ENCODE measurements at regions not wholly inside any gene's neighbourhood (a gene's known extent, or its start where the extent isn't known, plus 50 kb on each side); places are given as distances from the start of the nearest gene placed in this dataset.

GRCh38 chr2:224286923-224287322 lies 115.0 kb downstream of the FAM124B start:
- H3K36me3 ChIP-seq (replicated peaks; ENCODE audit: insufficient read depth, low read depth): no peaks in the 10 kb centered on the region
- no peaks in the 10 kb centered on the region for H3K9me2 ChIP-seq (replicated peaks; ENCODE audit: insufficient read depth)
- DNase-seq (ENCODE audit: low spot score): no peak
- no peak overlapping the region for H3K4me2 ChIP-seq
- H4K20me1 ChIP-seq (ENCODE audit: insufficient read depth, poor library complexity, severe bottlenecking): no peaks in the 10 kb centered on the region
- no peak overlapping the region for H3K4me3 ChIP-seq
- no peaks in the 10 kb centered on the region for H3K9me3 ChIP-seq (ENCODE audit: low read depth)
- H3K79me2 ChIP-seq: no peaks in the 10 kb centered on the region
- TF ChIP-seq EZH2phosphoT487 (IDR thresholded peaks at IDR 0.05; ENCODE audit: low read depth, severe bottlenecking, unreplicated experiment) (no peak), EZH2 (IDR thresholded peaks at IDR 0.05; ENCODE audit: borderline replicate concordance) (no peak)
- TF ChIP-seq, protein P1, sequence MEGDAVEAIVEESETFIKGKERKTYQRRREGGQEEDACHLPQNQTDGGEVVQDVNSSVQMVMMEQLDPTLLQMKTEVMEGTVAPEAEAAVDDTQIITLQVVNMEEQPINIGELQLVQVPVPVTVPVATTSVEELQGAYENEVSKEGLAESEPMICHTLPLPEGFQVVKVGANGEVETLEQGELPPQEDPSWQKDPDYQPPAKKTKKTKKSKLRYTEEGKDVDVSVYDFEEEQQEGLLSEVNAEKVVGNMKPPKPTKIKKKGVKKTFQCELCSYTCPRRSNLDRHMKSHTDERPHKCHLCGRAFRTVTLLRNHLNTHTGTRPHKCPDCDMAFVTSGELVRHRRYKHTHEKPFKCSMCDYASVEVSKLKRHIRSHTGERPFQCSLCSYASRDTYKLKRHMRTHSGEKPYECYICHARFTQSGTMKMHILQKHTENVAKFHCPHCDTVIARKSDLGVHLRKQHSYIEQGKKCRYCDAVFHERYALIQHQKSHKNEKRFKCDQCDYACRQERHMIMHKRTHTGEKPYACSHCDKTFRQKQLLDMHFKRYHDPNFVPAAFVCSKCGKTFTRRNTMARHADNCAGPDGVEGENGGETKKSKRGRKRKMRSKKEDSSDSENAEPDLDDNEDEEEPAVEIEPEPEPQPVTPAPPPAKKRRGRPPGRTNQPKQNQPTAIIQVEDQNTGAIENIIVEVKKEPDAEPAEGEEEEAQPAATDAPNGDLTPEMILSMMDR (IDR thresholded peaks at IDR 0.05; ENCODE audit: poor library complexity): no peak
- peaks cover 3% of the 10 kb centered on the region for H3K4me1 ChIP-seq (ENCODE audit: insufficient read depth)
- H3K27ac ChIP-seq: no peak overlapping the region
- peaks cover 3% of the 10 kb centered on the region for H3K27me3 ChIP-seq
- WGBS (ENCODE audit: low lambda C conversion rate, missing lambda C conversion rate): 67% methylated on average over 2 of the region's 2 CpGs
- no peak overlapping the region for H2AFZ ChIP-seq

DNA sequence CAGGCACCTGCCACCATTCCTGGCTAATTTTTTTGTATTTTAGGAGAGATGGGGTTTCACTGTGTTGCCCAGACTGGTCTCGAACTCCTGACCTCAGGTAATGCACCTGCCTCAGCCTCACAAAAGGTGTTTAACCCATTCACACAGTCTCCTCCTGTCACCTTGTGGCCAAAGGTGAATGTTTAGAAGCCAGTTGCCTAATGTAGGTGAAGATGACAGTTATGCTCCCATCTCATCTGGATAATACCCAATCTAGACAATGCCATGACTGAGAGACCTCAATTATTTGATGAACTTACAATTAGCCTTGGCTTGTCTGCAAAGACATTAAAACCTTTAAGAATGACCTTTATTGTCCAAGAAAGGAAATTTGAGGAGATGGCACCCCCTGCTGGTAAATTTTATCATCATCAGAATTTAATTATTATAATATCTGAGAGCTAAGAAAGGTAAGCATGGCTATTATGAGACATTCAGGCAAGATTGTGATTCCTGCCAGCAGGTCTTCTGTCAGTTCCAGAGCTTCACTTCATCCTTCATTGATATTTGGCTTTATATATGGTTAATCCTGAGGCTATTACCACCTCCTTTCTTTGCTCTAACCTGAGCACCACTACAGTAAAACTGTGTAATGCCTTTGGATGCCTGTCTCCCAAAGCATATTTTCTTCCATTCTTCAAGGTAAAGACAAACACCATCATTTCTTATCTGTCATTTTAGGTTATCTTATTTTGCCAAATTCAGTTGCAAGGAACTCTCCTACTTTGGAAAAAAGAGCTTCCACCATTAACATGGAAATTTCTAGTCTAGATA lies 117.6 kb downstream of the FAM124B start:
- H3K27me3 ChIP-seq: peaks cover 3% of the 10 kb centered on the region
- H3K4me1 ChIP-seq (ENCODE audit: insufficient read depth): peaks cover 3% of the 10 kb centered on the region
- H3K36me3 ChIP-seq (replicated peaks; ENCODE audit: insufficient read depth, low read depth): no peaks in the 10 kb centered on the region
- H3K9me3 ChIP-seq (ENCODE audit: low read depth): no peaks in the 10 kb centered on the region
- no peaks in the 10 kb centered on the region for H3K79me2 ChIP-seq
- peak; percentile 41 for DNase-seq (ENCODE audit: low spot score)
- TF ChIP-seq, protein P1 (IDR thresholded peaks at IDR 0.05; ENCODE audit: poor library complexity): peak; percentile 82
- TF ChIP-seq EZH2 (IDR thresholded peaks at IDR 0.05; ENCODE audit: borderline replicate concordance) (no peak), EZH2phosphoT487 (IDR thresholded peaks at IDR 0.05; ENCODE audit: low read depth, severe bottlenecking, unreplicated experiment) (no peak)
- 56% methylated on average over 1 of the region's 1 CpG for WGBS (ENCODE audit: low lambda C conversion rate, missing lambda C conversion rate)
- no peak overlapping the region for H3K4me3 ChIP-seq
- no peaks in the 10 kb centered on the region for H3K9me2 ChIP-seq (replicated peaks; ENCODE audit: insufficient read depth)
- H3K4me2 ChIP-seq: no peak overlapping the region
- no peak overlapping the region for H2AFZ ChIP-seq
- no peaks in the 10 kb centered on the region for H4K20me1 ChIP-seq (ENCODE audit: insufficient read depth, poor library complexity, severe bottlenecking)
- no peak overlapping the region for H3K27ac ChIP-seq

GRCh38 chr2:224283466-224283965 lies 118.4 kb downstream of the FAM124B start:
- WGBS (ENCODE audit: low lambda C conversion rate, missing lambda C conversion rate): 78% methylated on average over 8 of the region's 8 CpGs
- no peak overlapping the region for H3K27ac ChIP-seq
- H3K9me2 ChIP-seq (replicated peaks; ENCODE audit: insufficient read depth): no peaks in the 10 kb centered on the region
- H3K9me3 ChIP-seq (ENCODE audit: low read depth): no peaks in the 10 kb centered on the region
- no peaks in the 10 kb centered on the region for H4K20me1 ChIP-seq (ENCODE audit: insufficient read depth, poor library complexity, severe bottlenecking)
- no peak for DNase-seq (ENCODE audit: low spot score)
- H3K27me3 ChIP-seq: peaks cover 3% of the 10 kb centered on the region
- H3K36me3 ChIP-seq (replicated peaks; ENCODE audit: insufficient read depth, low read depth): no peaks in the 10 kb centered on the region
- H3K79me2 ChIP-seq: no peaks in the 10 kb centered on the region
- peaks cover 3% of the 10 kb centered on the region for H3K4me1 ChIP-seq (ENCODE audit: insufficient read depth)
- TF ChIP-seq EZH2 (IDR thresholded peaks at IDR 0.05; ENCODE audit: borderline replicate concordance): no peak
- TF ChIP-seq, protein P1 (IDR thresholded peaks at IDR 0.05; ENCODE audit: poor library complexity): no peak
- TF ChIP-seq EZH2phosphoT487 (IDR thresholded peaks at IDR 0.05; ENCODE audit: low read depth, severe bottlenecking, unreplicated experiment): no peak
- no peak overlapping the region for H2AFZ ChIP-seq
- H3K4me3 ChIP-seq: no peak overlapping the region
- no peak overlapping the region for H3K4me2 ChIP-seq

Measured in hepatocyte (in vitro differentiated cells).